ENCODE measurements at regions not wholly inside any gene's neighbourhood (a gene's known extent, or its start where the extent isn't known, plus 50 kb on each side); places are given as distances from the start of the nearest gene placed in this dataset.

- DNase-seq = no peak
Observed at GRCh38 chr2:30310371-30310770, 79.0 kb downstream of the LBH start.

GRCh38 chr2:30310955-30311354 lies 79.6 kb downstream of the LBH start:
- no peak for DNase-seq

- DNase-seq = no peak
Observed at GRCh38 chr2:30311711-30312110, 80.4 kb downstream of the LBH start.

- no peak for DNase-seq
Observed at GRCh38 chr2:30312916-30313315, 81.6 kb downstream of the LBH start.

GRCh38 chr2:30314981-30315380 lies 83.6 kb downstream of the LBH start:
- DNase-seq = no peak

GRCh38 chr2:30315391-30316063 lies 84.2 kb downstream of the LBH start:
- no peak for DNase-seq

- no peak for DNase-seq
Observed at GRCh38 chr2:30316408-30316807, 85.1 kb downstream of the LBH start.

GRCh38 chr2:30318987-30319782 lies 87.9 kb downstream of the LBH start:
- no peak for DNase-seq

GRCh38 chr2:30321466-30321865 lies 90.1 kb downstream of the LBH start:
- DNase-seq = no peak

- DNase-seq = no peak
Observed at GRCh38 chr2:30323499-30323898, 92.2 kb downstream of the LBH start.

- no peak for DNase-seq
Observed at GRCh38 chr2:30324245-30324908, 93.0 kb downstream of the LBH start.

GRCh38 chr2:30325600-30326328 lies 94.4 kb downstream of the LBH start:
- DNase-seq = no peak

GRCh38 chr2:30326497-30326896 lies 95.2 kb downstream of the LBH start:
- DNase-seq = no peak

- no peak for DNase-seq
Observed at GRCh38 chr2:30331038-30331437, 99.7 kb downstream of the LBH start.

GRCh38 chr2:30331869-30332268 lies 100.5 kb downstream of the LBH start:
- DNase-seq = no peak

- DNase-seq = peak; percentile 45
Observed at GRCh38 chr2:30332791-30333453, 101.6 kb downstream of the LBH start.

- DNase-seq = no peak
Observed at GRCh38 chr2:30334762-30335363, 103.5 kb downstream of the LBH start.

- DNase-seq = no peak
Observed at GRCh38 chr2:30336084-30336483, 104.8 kb downstream of the LBH start.

- DNase-seq = peak; percentile 20
Observed at GRCh38 chr2:30336978-30337841, 105.9 kb downstream of the LBH start.

GRCh38 chr2:30338475-30338874 lies 107.1 kb downstream of the LBH start:
- no peak for DNase-seq

GRCh38 chr2:30339071-30339470 lies 107.7 kb downstream of the LBH start:
- no peak for DNase-seq

Data from stimulated activated naive CD4-positive, alpha-beta T cell treated with Interleukin-2 at 50 U/mL for 16 hours (primary cell).